ENCODE measurements at regions not wholly inside any gene's neighbourhood (a gene's known extent, or its start where the extent isn't known, plus 50 kb on each side); places are given as distances from the start of the nearest gene placed in this dataset.

DNA sequence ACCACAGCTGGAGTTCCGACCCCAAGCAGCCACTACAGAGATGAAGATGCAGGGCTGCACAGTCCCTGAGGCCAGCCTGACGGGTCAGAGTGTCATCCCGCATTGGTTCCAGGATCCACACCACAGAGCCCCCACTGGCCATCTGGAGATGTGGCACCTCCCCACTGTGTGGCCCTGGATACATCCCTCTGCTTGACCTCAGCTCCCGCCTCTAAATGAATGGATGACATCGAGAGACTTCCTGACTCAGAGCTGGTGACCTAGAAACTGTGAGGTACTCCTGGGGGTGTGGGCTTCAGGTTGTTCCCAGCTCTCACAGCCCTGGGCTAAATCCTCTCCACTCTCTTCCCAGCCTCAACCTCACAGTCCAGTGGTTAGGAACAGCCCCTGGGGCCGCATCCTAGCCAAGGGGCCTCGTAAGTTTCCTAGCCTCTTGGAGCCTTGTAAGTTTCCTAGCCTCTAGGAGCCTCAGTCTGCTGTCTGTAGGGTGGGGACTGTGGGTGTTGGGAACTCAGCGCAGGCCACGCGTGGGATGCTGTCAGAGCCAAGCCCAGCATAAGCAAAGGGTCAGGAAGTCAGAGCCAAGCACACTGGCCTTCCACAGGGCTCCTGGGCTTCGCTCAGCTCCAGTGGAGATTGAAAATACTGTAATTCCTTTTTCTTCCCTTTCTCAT lies 87.5 kb upstream of the RUNX3 start:
- Histone ChIP-seq H2AFZ (ENCODE audit: low read length) (no peak overlapping the region), H3K9me3 (ENCODE audit: control insufficient read depth, low read depth, low read length) (no peaks in the 10 kb centered on the region), H2BK20ac (ENCODE audit: low read depth, low read length, poor library complexity, severe bottlenecking) (no peak overlapping the region), H3K23ac (ENCODE audit: insufficient read length, low read depth, low read length) (no peak overlapping the region), H2BK15ac (ENCODE audit: low read depth, low read length) (no peak overlapping the region), H2BK5ac (ENCODE audit: insufficient read length, low read length) (no peak overlapping the region), H4K20me1 (ENCODE audit: control insufficient read depth, insufficient read depth, insufficient read length) (no peaks in the 10 kb centered on the region), H3K79me2 (ENCODE audit: insufficient read depth, low read length) (no peaks in the 10 kb centered on the region), H3K56ac (ENCODE audit: insufficient read length, low read depth, low read length) (no peak overlapping the region), H4K8ac (replicated peaks; ENCODE audit: insufficient read length, low read depth, low read length) (no peak overlapping the region), H2AK5ac (ENCODE audit: insufficient read length, low read length) (no peak overlapping the region), H3K27ac (ENCODE audit: insufficient read length, low read depth, low read length) (no peak overlapping the region), H4K5ac (ENCODE audit: insufficient read length, low read depth, low read length) (no peak overlapping the region), H3K4ac (ENCODE audit: low read depth, low read length) (no peak overlapping the region), H3K14ac (ENCODE audit: insufficient read depth, low read length) (no peak overlapping the region; the same call in 1 of the 2 replicates), H3K23me2 (ENCODE audit: insufficient read length, low read depth, low read length, poor library complexity, severe bottlenecking) (no peaks in the 10 kb centered on the region), H3K18ac (ENCODE audit: insufficient read length, low read depth, low read length) (no peak overlapping the region), H3K4me2 (ENCODE audit: insufficient read depth, insufficient read length, low read length) (no peak overlapping the region), H3K27me3 (ENCODE audit: insufficient read depth, low read length) (no peaks in the 10 kb centered on the region), H3K79me1 (ENCODE audit: insufficient read depth, low read depth, low read length, poor library complexity, severe bottlenecking) (no peaks in the 10 kb centered on the region), H4K91ac (ENCODE audit: insufficient read length, low read depth, low read length) (no peak overlapping the region), H2BK120ac (ENCODE audit: low read depth, low read length, poor library complexity, severe bottlenecking) (no peak overlapping the region), H3K4me1 (ENCODE audit: insufficient read depth, low read length) (no peaks in the 10 kb centered on the region), H2BK12ac (ENCODE audit: insufficient read length, low read depth, low read length) (no peak overlapping the region), H3K9ac (ENCODE audit: extremely low read depth, insufficient read length, low read length) (no peak overlapping the region), H3T11ph (ENCODE audit: low read length) (no peak overlapping the region)
- H3K4me1 Mint-ChIP-seq, result peaks cover 5 to 16% of the 10 kb centered on the region in 2 experiments; a peak in 3 of 4 replicates
- no peaks in the 10 kb centered on the region; the same call in 1 of the 2 replicates for H3K27me3 Mint-ChIP-seq (ENCODE audit: low read depth)
- H3K4me3 Mint-ChIP-seq, result no peak overlapping the region
- peaks cover 0 to 6% of the 10 kb centered on the region in 2 experiments; a peak in 2 of 5 replicates for H3K9me3 Mint-ChIP-seq
- H3K36me3 Mint-ChIP-seq (ENCODE audit: insufficient read depth in 1 of 3, low read depth in 3 of 3), result no peaks in the 10 kb centered on the region; a peak in 1 of 7 replicates
- no CpG with 5 or more reads among the region's 11 CpGs for WGBS (ENCODE audit: extremely low coverage, insufficient read length, low lambda C conversion rate)
- H3K27ac Mint-ChIP-seq, result no peak overlapping the region
- peak; percentile 46 for DNase-seq
- TF ChIP-seq CTCF (conservative IDR thresholded peaks at IDR 0.05), result peak; percentile 38; the same call in 2 of the 3 replicates

Measured in H9 (cell line).